PFSK-1 (cell line): ENCODE measurements at regions not wholly inside any gene's neighbourhood (a gene's known extent, or its start where the extent isn't known, plus 50 kb on each side); places are given as distances from the start of the nearest gene placed in this dataset.

Experiments
- POLR2AphosphoS5 ChIP-seq: IDR thresholded peaks from 2 replicates; pipeline ENCODE4 v1.6.1; 2012; ENCODE audit warnings: low read depth, mild to moderate bottlenecking, control low read depth, low read length, moderate library complexity
- TAF1 ChIP-seq: IDR thresholded peaks from 2 replicates; pipeline ENCODE4 v1.6.1; 2012; ENCODE audit warnings: low read length, control low read depth, borderline replicate concordance; ENCODE audit not compliant: insufficient read depth

DNA sequence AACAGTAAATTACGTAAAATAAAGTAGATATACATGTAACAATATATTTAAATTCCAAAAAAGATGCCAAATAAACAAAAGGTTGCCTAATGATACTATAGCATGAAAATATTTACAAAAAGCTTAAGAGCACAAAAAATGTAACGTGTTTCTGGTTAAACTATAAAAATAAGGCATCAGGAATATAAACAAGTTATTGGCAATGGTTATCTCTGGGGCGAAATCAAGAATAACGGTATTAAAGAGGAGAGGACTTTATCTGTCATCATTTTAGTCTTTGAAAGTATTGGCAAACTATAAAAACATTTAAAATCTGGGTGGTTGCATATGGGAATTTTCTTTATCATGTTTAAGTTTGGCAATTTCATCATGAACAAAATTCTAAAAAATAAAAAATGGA, 1599.2 kb downstream of the MAT2B start:
- TF ChIP-seq POLR2AphosphoS5, result no peak
- TF ChIP-seq TAF1, result no peak
